Effector CD8-positive, alpha-beta T cell (primary cell): ENCODE measurements at regions not wholly inside any gene's neighbourhood (a gene's known extent, or its start where the extent isn't known, plus 50 kb on each side); places are given as distances from the start of the nearest gene placed in this dataset.
"Not testable (repeated sequence)": the region's sequence is repeated elsewhere in the genome, so short reads cannot be mapped to it uniquely, and the experiment has no call there.

ENCODE experiments used
- DNase-seq: peaks from one replicate; lab custom pipeline; 2025; lab: John Stamatoyannopoulos, UW

DNA sequence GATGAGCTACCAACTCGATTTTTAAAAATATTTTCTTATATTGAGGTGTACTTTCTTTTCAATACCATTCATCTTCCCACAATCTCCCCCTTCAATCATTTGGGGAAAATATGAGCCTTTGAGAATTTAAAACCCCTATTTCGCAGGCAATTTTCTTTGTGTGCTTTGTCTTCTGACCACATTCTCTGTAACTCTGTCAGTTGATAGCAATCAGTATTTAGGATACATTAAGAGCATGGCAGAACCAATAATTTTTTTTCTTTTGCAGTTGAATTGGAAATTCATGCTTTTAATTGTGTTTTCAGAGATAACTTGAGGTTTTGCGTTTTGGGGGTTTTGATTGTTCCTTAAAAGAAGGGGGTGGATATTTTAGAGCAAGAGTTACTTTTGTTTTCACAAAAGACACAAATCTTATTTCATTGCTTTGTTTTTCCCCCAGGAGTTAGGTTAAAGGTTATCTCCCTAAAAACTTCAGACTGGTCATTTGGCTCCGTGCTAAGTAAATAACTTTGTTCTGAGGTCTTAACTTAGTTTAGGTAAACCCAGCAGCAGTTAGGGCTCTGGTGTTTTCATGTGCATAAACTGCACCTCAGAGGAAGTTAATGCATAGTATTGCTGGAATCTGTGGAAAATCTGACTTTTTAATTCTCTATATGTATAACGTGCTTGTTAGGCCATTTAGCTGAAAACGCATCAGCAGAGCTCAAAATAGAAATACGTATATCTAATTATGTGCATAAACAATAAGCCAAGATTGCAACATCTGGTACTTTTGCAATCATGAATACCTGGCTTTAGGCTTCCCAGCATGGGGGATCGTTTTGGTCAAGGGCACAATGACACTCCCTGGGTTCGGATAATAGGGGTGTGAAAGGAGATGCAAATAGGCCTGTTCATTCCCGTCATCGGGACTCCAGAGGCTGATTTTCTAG lies 676.4 kb upstream of the ANKRD30A start:
- DNase-seq, result no peak

DNA sequence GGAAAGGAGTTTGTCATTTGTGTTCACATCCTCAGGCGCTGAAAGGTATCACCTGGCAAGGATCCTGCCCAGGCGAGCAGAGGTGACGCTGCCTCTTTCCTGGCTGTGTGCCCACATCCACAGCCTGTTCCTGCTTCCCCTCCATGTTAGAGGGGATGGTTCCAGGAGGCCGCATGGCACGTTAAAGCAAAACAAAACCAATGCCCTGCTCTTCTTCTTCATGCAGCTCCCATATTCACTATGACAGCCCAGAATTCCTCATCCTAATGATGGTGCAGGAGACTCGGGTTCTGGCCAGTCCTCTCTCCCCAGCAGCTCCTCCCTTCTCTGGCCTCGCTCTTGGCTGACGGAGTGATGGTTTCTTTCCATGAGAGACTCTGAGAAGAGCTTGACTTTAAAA lies 678.5 kb upstream of the ANKRD30A start:
- no peak for DNase-seq

GRCh38 chr10:36443233-36443632 lies 682.2 kb upstream of the ANKRD30A start:
- DNase-seq, result no peak

- DNase-seq, result no peak
Measured at GRCh38 chr10:36441557-36441956, 683.8 kb upstream of the ANKRD30A start.

- DNase-seq, result no peak
Measured at GRCh38 chr10:36440539-36440938, 684.9 kb upstream of the ANKRD30A start.

- no peak for DNase-seq
Measured at GRCh38 chr10:36437367-36437766, 688.0 kb upstream of the ANKRD30A start.

- no peak for DNase-seq
Measured at GRCh38 chr10:36428507-36428906, 696.9 kb upstream of the ANKRD30A start.

DNA sequence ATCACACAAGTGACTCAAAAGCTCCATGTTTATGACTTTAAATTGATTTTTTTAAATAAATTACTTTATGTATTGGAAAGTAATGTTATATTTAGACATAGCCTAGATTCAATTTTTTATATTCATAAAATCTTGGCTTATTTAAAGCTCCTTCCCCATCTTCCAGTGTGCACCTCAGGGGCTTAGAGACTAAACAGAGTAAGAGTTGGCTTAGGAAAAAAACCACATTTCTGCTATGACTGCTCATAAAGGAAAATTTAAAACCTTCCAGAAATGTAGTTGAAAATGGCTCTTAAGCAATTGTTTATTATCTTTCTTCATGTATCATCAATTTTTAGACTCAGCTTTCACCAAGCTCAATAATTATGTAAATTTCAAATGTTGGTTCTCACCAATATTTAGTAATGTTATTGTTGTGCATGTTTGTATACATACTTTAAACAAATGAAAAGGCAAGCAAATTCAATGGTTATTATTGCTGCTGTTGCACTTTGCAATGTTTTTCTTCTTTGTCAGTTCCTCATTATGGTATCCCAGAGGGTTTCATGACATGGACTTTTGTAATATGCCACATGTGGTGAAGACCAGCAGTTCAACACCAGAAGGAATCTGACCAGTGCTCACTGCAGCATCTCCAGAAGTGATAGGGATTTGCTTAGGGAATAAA lies 700.1 kb upstream of the ANKRD30A start:
- DNase-seq, result no peak

GRCh38 chr10:36424502-36424901 lies 700.9 kb upstream of the ANKRD30A start:
- no peak for DNase-seq

- DNase-seq, result no peak
Measured at GRCh38 chr10:36423821-36424248, 701.6 kb upstream of the ANKRD30A start.

- DNase-seq, result no peak
Measured at GRCh38 chr10:36421992-36422391, 703.4 kb upstream of the ANKRD30A start.

GRCh38 chr10:36416513-36416912 lies 708.9 kb upstream of the ANKRD30A start:
- DNase-seq, result no peak

DNA sequence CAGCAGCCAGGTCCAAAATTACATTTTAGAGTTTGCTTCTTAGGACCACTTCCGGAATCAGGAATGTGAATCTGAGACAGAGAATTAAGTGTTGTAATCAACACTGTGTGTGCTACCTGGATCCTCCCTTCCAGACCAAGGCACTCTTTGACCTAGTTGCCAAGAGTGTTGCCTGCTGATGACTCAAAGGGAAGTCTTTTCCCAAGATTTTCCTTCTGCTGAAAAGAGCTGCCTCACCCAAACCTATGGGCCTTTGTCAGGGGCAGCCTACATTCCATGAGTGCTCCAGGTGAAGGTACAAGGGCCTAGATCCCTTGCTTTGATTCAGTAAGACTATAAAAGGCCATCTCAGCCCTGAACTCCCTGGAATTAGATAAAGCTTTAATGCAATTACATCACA lies 712.5 kb upstream of the ANKRD30A start:
- DNase-seq, result no peak

- not testable (repeated sequence) for DNase-seq
Measured at GRCh38 chr10:36400238-36400637, 725.2 kb upstream of the ANKRD30A start.

DNA sequence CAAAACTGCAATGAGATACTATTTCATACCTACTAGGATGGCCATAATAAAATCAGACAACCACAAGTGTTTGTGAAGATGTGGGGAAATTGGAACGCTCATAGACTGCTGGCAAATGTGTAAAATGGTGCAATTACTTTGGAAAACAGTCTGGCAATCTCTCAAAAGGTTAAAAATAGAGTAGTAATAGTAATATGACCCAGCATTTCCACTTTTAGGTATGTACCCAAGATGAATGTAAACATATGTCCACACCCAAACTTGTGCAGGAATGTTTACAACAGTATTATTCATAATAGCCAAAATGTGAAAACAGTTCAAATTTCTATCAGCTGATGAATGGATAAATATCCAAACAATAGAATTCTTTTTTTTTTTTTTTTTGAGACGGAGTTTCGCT lies 731.6 kb upstream of the ANKRD30A start:
- no peak for DNase-seq

DNA sequence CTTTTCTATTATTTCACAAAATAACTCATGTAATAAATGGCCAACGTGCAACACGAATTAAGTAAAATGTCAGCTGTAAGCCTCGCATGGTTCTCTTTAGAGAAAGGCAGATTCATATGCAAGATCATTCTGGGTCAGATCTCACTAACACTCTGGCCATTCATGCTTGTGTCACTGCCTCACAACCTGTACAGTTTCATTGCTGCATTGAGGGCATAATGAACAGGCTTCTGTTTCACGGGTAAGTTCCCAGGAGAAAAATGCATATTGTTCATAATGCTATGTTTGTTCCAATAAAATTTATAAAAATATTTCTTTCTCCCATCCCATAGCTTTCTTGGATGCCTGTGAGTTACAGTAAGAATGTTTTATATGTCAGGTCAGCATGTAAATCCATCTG lies 734.0 kb upstream of the ANKRD30A start:
- DNase-seq, result no peak

DNA sequence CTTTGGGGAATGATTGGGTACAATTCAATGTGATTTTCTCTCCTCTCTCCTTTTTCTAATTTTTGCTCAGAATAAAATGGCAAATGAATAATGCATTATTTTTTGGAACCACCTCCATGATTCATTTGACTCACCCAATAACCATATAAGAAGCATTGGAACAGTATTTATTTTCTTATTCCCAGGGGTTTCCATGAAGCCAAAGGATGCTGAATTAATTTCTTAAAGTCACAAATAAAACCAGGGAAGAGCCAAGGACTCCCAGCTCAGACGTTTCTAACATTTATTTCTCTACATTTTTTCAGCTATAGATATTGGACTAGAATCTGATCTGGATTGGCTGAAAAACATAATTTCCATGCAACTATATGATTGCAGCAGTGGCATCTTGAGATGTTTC lies 735.2 kb upstream of the ANKRD30A start:
- no peak for DNase-seq

DNA sequence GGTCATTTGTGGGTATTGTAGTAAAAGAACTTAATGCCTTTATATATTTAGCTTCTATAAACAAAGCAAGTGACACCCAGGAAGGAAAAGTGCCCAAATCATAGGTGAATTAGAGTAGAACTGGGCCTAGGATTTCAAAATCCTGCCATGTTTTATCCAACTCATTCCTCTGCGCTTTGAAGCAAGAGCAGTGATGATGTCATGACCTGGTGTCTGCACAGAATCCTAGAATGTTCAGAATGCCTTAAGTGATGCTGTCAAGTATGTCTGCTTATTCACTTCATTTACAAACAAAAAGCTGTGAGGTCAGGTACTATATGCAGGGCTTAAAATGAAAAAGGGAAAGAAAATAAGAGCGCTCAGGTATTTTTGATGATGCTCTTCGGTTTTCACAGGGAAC lies 737.2 kb upstream of the ANKRD30A start:
- DNase-seq, result no peak

- no peak for DNase-seq
Measured at GRCh38 chr10:36385693-36386092, 739.7 kb upstream of the ANKRD30A start.

GRCh38 chr10:36383349-36383748 lies 741.3 kb upstream of the FZD8 start:
- no peak for DNase-seq

DNA sequence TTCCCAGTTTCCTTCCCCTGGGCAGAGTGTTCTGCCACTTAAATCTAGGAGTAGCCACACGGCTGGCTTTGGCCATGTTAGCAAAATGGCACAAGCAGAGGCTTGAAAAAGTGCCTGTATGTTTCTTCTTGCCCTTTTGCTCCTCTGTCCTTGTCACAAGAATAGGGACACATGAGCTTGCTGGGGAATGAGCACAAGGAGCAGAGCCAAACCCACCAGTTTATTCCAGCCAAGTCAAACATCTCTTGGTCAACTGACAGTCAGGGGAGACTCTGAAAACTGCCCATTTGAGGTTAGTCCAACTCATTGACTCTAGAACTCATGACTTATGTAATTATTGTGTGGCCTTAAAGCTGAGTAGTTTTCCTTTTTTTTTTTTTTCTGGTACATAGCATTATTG lies 739.7 kb upstream of the FZD8 start:
- no peak for DNase-seq

- DNase-seq, result no peak
Measured at GRCh38 chr10:36380538-36380937, 738.4 kb upstream of the FZD8 start.

GRCh38 chr10:36375107-36375506 lies 733.0 kb upstream of the FZD8 start:
- no peak for DNase-seq
